IMR-90 (cell line): ENCODE measurements at regions not wholly inside any gene's neighbourhood (a gene's known extent, or its start where the extent isn't known, plus 50 kb on each side); places are given as distances from the start of the nearest gene placed in this dataset.

Experiments
- CEBPB ChIP-seq: IDR thresholded peaks from 2 replicates; pipeline ENCODE4 v1.6.1; 2012; ENCODE audit warnings: low read depth, low read length, improper control_type of control experiment
- FOS ChIP-seq: fragments of 150-350 bp; IDR thresholded peaks from 2 replicates; pipeline ENCODE4 v1.6.1; 2016; ENCODE audit warnings: low read depth, low read length
- MAZ ChIP-seq: IDR thresholded peaks from 2 replicates; pipeline ENCODE4 v1.6.1; 2012; ENCODE audit warnings: low read depth, mild to moderate bottlenecking, low read length, improper control_type of control experiment, moderate library complexity, borderline replicate concordance
- MXI1 ChIP-seq: IDR thresholded peaks from 2 replicates; pipeline ENCODE4 v1.6.1; 2012; ENCODE audit warnings: low read depth, mild to moderate bottlenecking, low read length, moderate library complexity, borderline replicate concordance
- POLR2A ChIP-seq: IDR thresholded peaks from 2 replicates; pipeline ENCODE4 v1.6.1; 2012; ENCODE audit warnings: mild to moderate bottlenecking, low read depth, low read length
- RAD21 ChIP-seq: IDR thresholded peaks from 2 replicates; pipeline ENCODE4 v1.6.1; 2012; ENCODE audit warnings: low read length, improper control_type of control experiment
- TF ChIP-seq, protein P1 (sequence below): conservative IDR thresholded peaks from 2 replicates; pipeline ENCODE4 v1.5.1; 2012; ENCODE audit warnings: mild to moderate bottlenecking, low read depth, low read length, improper control_type of control experiment

DNA sequence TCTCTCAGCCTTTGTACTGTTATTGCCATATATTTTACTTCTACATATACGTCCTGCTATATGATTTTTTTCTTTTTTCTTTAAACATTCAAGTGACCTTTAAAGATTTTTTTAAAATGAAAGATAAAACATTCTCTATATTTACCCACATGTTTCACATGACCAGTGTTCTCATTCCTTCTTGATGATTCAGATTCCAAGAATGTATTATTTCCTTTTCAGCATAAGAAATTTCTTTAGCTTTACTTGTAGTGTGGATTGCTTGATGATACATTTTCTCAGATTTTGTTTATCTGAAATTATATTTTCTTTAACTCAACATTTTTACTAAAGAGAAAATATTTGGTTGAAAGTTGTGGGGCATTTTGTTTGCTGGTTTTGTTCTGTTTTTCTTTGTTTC lies 792.1 kb downstream of the BRINP1 start:
- TF ChIP-seq, protein P1, sequence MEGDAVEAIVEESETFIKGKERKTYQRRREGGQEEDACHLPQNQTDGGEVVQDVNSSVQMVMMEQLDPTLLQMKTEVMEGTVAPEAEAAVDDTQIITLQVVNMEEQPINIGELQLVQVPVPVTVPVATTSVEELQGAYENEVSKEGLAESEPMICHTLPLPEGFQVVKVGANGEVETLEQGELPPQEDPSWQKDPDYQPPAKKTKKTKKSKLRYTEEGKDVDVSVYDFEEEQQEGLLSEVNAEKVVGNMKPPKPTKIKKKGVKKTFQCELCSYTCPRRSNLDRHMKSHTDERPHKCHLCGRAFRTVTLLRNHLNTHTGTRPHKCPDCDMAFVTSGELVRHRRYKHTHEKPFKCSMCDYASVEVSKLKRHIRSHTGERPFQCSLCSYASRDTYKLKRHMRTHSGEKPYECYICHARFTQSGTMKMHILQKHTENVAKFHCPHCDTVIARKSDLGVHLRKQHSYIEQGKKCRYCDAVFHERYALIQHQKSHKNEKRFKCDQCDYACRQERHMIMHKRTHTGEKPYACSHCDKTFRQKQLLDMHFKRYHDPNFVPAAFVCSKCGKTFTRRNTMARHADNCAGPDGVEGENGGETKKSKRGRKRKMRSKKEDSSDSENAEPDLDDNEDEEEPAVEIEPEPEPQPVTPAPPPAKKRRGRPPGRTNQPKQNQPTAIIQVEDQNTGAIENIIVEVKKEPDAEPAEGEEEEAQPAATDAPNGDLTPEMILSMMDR = no peak
- no peak for TF ChIP-seq CEBPB
- TF ChIP-seq POLR2A = no peak
- TF ChIP-seq RAD21 = no peak
- TF ChIP-seq MXI1 = no peak
- no peak for TF ChIP-seq MAZ
- no peak for TF ChIP-seq FOS
